Fibroblast of lung (primary cell): ENCODE measurements at regions not wholly inside any gene's neighbourhood (a gene's known extent, or its start where the extent isn't known, plus 50 kb on each side); places are given as distances from the start of the nearest gene placed in this dataset.

Experiments
- DNase-seq, 2 donors: peaks; one replicate each; pipeline versions ENCODE4 v3.0.0 to v3.0.0-alpha.2; 2010; ENCODE audit warnings: low read depth in 2 of 2
- H2AFZ ChIP-seq: 2 replicates; pipeline ENCODE4 v1.5.1; 2012; ENCODE audit warnings: low read length, control low read depth, inconsistent platforms
- H3K27ac ChIP-seq: 2 replicates; pipeline ENCODE4 v1.5.1; 2011; ENCODE audit warnings: low read length, control low read depth; ENCODE audit not compliant: insufficient read depth
- H3K27me3 ChIP-seq: 2 replicates; pipeline ENCODE4 v1.5.1; 2011; ENCODE audit warnings: mild to moderate bottlenecking, low read length; ENCODE audit not compliant: control insufficient read depth, insufficient read depth
- H3K36me3 ChIP-seq: 2 replicates; pipeline ENCODE4 v1.5.1; 2011; ENCODE audit warnings: low read length; ENCODE audit not compliant: control insufficient read depth, insufficient read depth
- H3K4me1 ChIP-seq: 2 replicates; pipeline ENCODE4 v1.5.1; 2011; ENCODE audit warnings: low read length; ENCODE audit not compliant: control insufficient read depth, insufficient read depth; ENCODE audit errors: extremely low read depth
- H3K4me2 ChIP-seq: 2 replicates; pipeline ENCODE4 v1.5.1; 2011; ENCODE audit warnings: low read length, control low read depth; ENCODE audit not compliant: insufficient read depth; ENCODE audit errors: extremely low read depth
- H3K4me3 ChIP-seq, 4 experiments: fragments of 200-600 bp in 1 of 4; sonication (generic) in 1 of 4; replicated peaks in 1 of 4; 2 replicates each; pipeline ENCODE4 v1.5.1; 2011 to 2016; ENCODE audit warnings: low read length in 4 of 4, low read depth in 3 of 4, mild to moderate bottlenecking in 3 of 4, control low read depth in 2 of 4, inconsistent platforms in 1 of 4, mixed read lengths in 1 of 4; ENCODE audit not compliant: insufficient read depth in 1 of 4; ENCODE audit errors: control extremely low read depth in 1 of 4
- H3K79me2 ChIP-seq: 2 replicates; pipeline ENCODE4 v1.5.1; 2012; ENCODE audit warnings: mild to moderate bottlenecking, low read length, inconsistent platforms; ENCODE audit not compliant: control insufficient read depth, insufficient read depth
- H3K9ac ChIP-seq: 2 replicates; pipeline ENCODE4 v1.5.1; 2011; ENCODE audit warnings: mild to moderate bottlenecking, low read length, control low read depth; ENCODE audit not compliant: insufficient read depth
- H3K9me3 ChIP-seq: 2 replicates; pipeline ENCODE4 v1.5.1; 2012; ENCODE audit warnings: low read depth, low read length; ENCODE audit not compliant: control insufficient read depth, insufficient read depth
- H4K20me1 ChIP-seq: 2 replicates; pipeline ENCODE4 v1.5.1; 2011; ENCODE audit warnings: low read length; ENCODE audit not compliant: control insufficient read depth, insufficient read depth; ENCODE audit errors: extremely low read depth
- CTCF ChIP-seq, 2 donors: IDR thresholded peaks in 1 of 2; conservative IDR thresholded peaks in 1 of 2; 1 replicate in 1 of 2; 2 replicates in 1 of 2; pipeline ENCODE4 v1.5.1; 2011 to 2012; ENCODE audit warnings: low read length in 2 of 2, control low read depth in 1 of 2, inconsistent platforms in 1 of 2, low read depth in 1 of 2, mild to moderate bottlenecking in 1 of 2
- EZH2 ChIP-seq: IDR thresholded peaks from 2 replicates; pipeline ENCODE4 v1.5.1; 2012; ENCODE audit warnings: low read length, control low read depth, mild to moderate bottlenecking; ENCODE audit errors: missing control alignments

DNA sequence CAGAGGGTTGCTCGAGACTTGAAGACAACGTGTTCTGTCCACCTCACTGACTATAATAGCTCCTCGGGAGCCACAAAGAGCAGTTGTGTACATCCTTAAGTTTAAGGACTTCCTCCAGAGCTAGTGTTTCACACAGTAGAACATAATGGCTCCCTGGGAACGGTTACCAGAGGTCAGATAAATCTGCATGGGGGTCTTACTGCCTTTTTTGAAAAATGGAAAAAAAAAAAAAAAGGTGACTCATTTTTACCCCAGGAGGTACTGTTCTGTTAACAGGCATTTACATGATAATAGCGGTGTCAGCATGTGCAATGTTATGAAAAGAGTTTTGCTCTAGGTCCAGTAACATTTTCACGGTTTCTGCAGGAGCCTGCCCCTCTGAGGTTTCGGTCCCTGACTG, 498.9 kb upstream of the WWC1 start:
- Histone ChIP-seq H3K27me3 (no peaks in the 10 kb centered on the region), H3K4me2 (no peak overlapping the region), H4K20me1 (no peaks in the 10 kb centered on the region), H3K27ac (no peak overlapping the region), H3K9me3 (no peaks in the 10 kb centered on the region), H3K9ac (no peak overlapping the region), H3K79me2 (no peaks in the 10 kb centered on the region), H2AFZ (no peak overlapping the region), H3K4me3 (no peak overlapping the region), H3K4me1 (no peaks in the 10 kb centered on the region), H3K36me3 (no peaks in the 10 kb centered on the region)
- DNase-seq, result peak in 1 of 2 donors; percentile 41
- TF ChIP-seq EZH2, result no peak
- TF ChIP-seq CTCF (conservative IDR thresholded peaks at IDR 0.05 in 1 of 2, IDR thresholded peaks at IDR 0.05 in 1 of 2; ENCODE audit: low read depth in 1 of 2, low read length in 2 of 2), result no peak

GRCh38 chr5:167793700-167794099, 497.7 kb upstream of the WWC1 start:
- H3K4me1 ChIP-seq, result no peaks in the 10 kb centered on the region
- H3K9ac ChIP-seq, result no peak overlapping the region
- no peak overlapping the region for H3K4me3 ChIP-seq
- no peaks in the 10 kb centered on the region for H4K20me1 ChIP-seq
- no peak overlapping the region for H3K27ac ChIP-seq
- no peak for TF ChIP-seq CTCF (conservative IDR thresholded peaks at IDR 0.05 in 1 of 2, IDR thresholded peaks at IDR 0.05 in 1 of 2; ENCODE audit: low read depth in 1 of 2, low read length in 2 of 2)
- TF ChIP-seq EZH2, result no peak
- no peak overlapping the region for H2AFZ ChIP-seq
- H3K4me2 ChIP-seq, result no peak overlapping the region
- no peak for DNase-seq
- H3K27me3 ChIP-seq, result no peaks in the 10 kb centered on the region
- no peaks in the 10 kb centered on the region for H3K9me3 ChIP-seq
- no peaks in the 10 kb centered on the region for H3K36me3 ChIP-seq
- no peaks in the 10 kb centered on the region for H3K79me2 ChIP-seq

DNA sequence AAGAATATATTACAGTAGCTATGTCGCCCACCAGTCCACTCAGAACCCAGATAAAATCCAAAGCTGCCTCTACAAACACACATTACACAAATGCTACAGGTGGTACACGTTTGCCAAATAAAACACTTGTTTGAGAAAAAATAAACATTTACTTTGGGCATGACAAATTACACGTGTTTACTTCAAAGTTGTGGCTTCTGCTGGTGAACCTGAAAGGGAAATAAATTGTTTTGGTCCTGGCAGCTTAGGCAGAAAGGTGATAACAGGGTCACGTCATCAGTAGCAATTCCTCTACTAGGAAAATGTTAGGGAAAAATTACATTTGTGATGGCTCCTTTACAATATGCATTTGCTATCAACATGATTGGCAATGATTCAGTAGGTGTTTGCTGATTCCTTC, 497.3 kb upstream of the WWC1 start:
- H4K20me1 ChIP-seq, result no peaks in the 10 kb centered on the region
- H3K4me1 ChIP-seq, result no peaks in the 10 kb centered on the region
- H3K79me2 ChIP-seq, result no peaks in the 10 kb centered on the region
- no peak for TF ChIP-seq CTCF (conservative IDR thresholded peaks at IDR 0.05 in 1 of 2, IDR thresholded peaks at IDR 0.05 in 1 of 2; ENCODE audit: low read depth in 1 of 2, low read length in 2 of 2)
- H3K36me3 ChIP-seq, result no peaks in the 10 kb centered on the region
- H3K27ac ChIP-seq, result no peak overlapping the region
- H3K9ac ChIP-seq, result no peak overlapping the region
- H3K9me3 ChIP-seq, result no peaks in the 10 kb centered on the region
- H3K4me3 ChIP-seq, result no peak overlapping the region
- no peak overlapping the region for H2AFZ ChIP-seq
- DNase-seq, result no peak
- no peaks in the 10 kb centered on the region for H3K27me3 ChIP-seq
- H3K4me2 ChIP-seq, result no peak overlapping the region
